ENCODE measurements at regions not wholly inside any gene's neighbourhood (a gene's known extent, or its start where the extent isn't known, plus 50 kb on each side); places are given as distances from the start of the nearest gene placed in this dataset.

GRCh38 chr15:69824877-69825406 is 272.8 kb downstream of the TLE3 start:
- TF ChIP-seq, protein P1, sequence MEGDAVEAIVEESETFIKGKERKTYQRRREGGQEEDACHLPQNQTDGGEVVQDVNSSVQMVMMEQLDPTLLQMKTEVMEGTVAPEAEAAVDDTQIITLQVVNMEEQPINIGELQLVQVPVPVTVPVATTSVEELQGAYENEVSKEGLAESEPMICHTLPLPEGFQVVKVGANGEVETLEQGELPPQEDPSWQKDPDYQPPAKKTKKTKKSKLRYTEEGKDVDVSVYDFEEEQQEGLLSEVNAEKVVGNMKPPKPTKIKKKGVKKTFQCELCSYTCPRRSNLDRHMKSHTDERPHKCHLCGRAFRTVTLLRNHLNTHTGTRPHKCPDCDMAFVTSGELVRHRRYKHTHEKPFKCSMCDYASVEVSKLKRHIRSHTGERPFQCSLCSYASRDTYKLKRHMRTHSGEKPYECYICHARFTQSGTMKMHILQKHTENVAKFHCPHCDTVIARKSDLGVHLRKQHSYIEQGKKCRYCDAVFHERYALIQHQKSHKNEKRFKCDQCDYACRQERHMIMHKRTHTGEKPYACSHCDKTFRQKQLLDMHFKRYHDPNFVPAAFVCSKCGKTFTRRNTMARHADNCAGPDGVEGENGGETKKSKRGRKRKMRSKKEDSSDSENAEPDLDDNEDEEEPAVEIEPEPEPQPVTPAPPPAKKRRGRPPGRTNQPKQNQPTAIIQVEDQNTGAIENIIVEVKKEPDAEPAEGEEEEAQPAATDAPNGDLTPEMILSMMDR (IDR thresholded peaks at IDR 0.05), result no peak
- TF ChIP-seq POLR2A (IDR thresholded peaks at IDR 0.05), result no peak
